ENCODE measurements at regions not wholly inside any gene's neighbourhood (a gene's known extent, or its start where the extent isn't known, plus 50 kb on each side); places are given as distances from the start of the nearest gene placed in this dataset.
A peak's percentile ranks its signal among the peaks of the same experiment; 100 is the strongest.

- H3K9ac ChIP-seq (ENCODE audit: extremely low read depth, insufficient read length, low read length), result no peak overlapping the region
- H2BK15ac ChIP-seq (ENCODE audit: low read depth, low read length), result no peak overlapping the region
- no peak overlapping the region for H2BK20ac ChIP-seq (ENCODE audit: low read depth, low read length, poor library complexity, severe bottlenecking)
- no peak overlapping the region for H3K4me3 Mint-ChIP-seq
- H3K14ac ChIP-seq (ENCODE audit: insufficient read depth, low read length), result no peak overlapping the region
- no peak for DNase-seq
- no peaks in the 10 kb centered on the region for H3K23me2 ChIP-seq (ENCODE audit: insufficient read length, low read depth, low read length, poor library complexity, severe bottlenecking)
- no peak overlapping the region for H2BK120ac ChIP-seq (ENCODE audit: low read depth, low read length, poor library complexity, severe bottlenecking)
- H4K5ac ChIP-seq (ENCODE audit: insufficient read length, low read depth, low read length), result no peak overlapping the region
- H3K23ac ChIP-seq (ENCODE audit: insufficient read length, low read depth, low read length), result no peak overlapping the region
- H3K4me1 Mint-ChIP-seq, result peaks cover 11 to 14% of the 10 kb centered on the region in 2 experiments
- H3K27ac ChIP-seq (ENCODE audit: insufficient read length, low read depth, low read length), result no peak overlapping the region
- no peaks in the 10 kb centered on the region for H3K9me3 Mint-ChIP-seq
- H3K79me2 ChIP-seq (ENCODE audit: insufficient read depth, low read length), result no peaks in the 10 kb centered on the region
- no peaks in the 10 kb centered on the region for H3K9me3 ChIP-seq (ENCODE audit: control insufficient read depth, low read depth, low read length)
- no peak overlapping the region for H4K91ac ChIP-seq (ENCODE audit: insufficient read length, low read depth, low read length)
- H3T11ph ChIP-seq (ENCODE audit: low read length), result no peak overlapping the region
- H2AK5ac ChIP-seq (ENCODE audit: insufficient read length, low read length), result no peak overlapping the region
- no peaks in the 10 kb centered on the region; a peak in 1 of 7 replicates for H3K36me3 Mint-ChIP-seq (ENCODE audit: insufficient read depth in 1 of 3, low read depth in 3 of 3)
- no peaks in the 10 kb centered on the region for H3K79me1 ChIP-seq (ENCODE audit: insufficient read depth, low read depth, low read length, poor library complexity, severe bottlenecking)
- H3K27ac Mint-ChIP-seq, result peak overlapping the region in 1 of 3 experiments; percentile 50; a peak in 2 of 7 replicates
- H2AFZ ChIP-seq (ENCODE audit: low read length), result no peak overlapping the region
- H3K27me3 ChIP-seq (ENCODE audit: insufficient read depth, low read length), result no peaks in the 10 kb centered on the region
- no peak overlapping the region for H4K8ac ChIP-seq (replicated peaks; ENCODE audit: insufficient read length, low read depth, low read length)
- H3K4ac ChIP-seq (ENCODE audit: low read depth, low read length), result no peak overlapping the region
- H3K4me2 ChIP-seq (ENCODE audit: insufficient read depth, insufficient read length, low read length), result no peak overlapping the region
- no peaks in the 10 kb centered on the region for H4K20me1 ChIP-seq (ENCODE audit: control insufficient read depth, insufficient read depth, insufficient read length)
- TF ChIP-seq CTCF (conservative IDR thresholded peaks at IDR 0.05), result no peak
- no peak overlapping the region for H2BK12ac ChIP-seq (ENCODE audit: insufficient read length, low read depth, low read length)
- H2BK5ac ChIP-seq (ENCODE audit: insufficient read length, low read length), result no peak overlapping the region
- WGBS (ENCODE audit: extremely low coverage, insufficient read length, low lambda C conversion rate), result no CpG with 5 or more reads among the region's 6 CpGs
- peaks cover 14% of the 10 kb centered on the region for H3K27me3 Mint-ChIP-seq (ENCODE audit: low read depth)
- no peak overlapping the region for H3K56ac ChIP-seq (ENCODE audit: insufficient read length, low read depth, low read length)
- H3K18ac ChIP-seq (ENCODE audit: insufficient read length, low read depth, low read length), result no peak overlapping the region
- peaks cover 3% of the 10 kb centered on the region; the same call in 1 of the 2 replicates for H3K4me1 ChIP-seq (ENCODE audit: insufficient read depth, low read length)
Observed at GRCh38 chr17:34435182-34435928, 72.3 kb upstream of the CCL1 start.
